ENCODE measurements at regions not wholly inside any gene's neighbourhood (a gene's known extent, or its start where the extent isn't known, plus 50 kb on each side); places are given as distances from the start of the nearest gene placed in this dataset.
A peak's percentile ranks its signal among the peaks of the same experiment; 100 is the strongest.

GRCh38 chr11:80886684-80887083 is 1445.9 kb upstream of the TENM4 start:
- ATAC-seq (no peak), DNase-seq (no peak)
- no peaks in the 10 kb centered on the region for H3K27me3 ChIP-seq (ENCODE audit: low read depth)
- TF ChIP-seq, protein P1, sequence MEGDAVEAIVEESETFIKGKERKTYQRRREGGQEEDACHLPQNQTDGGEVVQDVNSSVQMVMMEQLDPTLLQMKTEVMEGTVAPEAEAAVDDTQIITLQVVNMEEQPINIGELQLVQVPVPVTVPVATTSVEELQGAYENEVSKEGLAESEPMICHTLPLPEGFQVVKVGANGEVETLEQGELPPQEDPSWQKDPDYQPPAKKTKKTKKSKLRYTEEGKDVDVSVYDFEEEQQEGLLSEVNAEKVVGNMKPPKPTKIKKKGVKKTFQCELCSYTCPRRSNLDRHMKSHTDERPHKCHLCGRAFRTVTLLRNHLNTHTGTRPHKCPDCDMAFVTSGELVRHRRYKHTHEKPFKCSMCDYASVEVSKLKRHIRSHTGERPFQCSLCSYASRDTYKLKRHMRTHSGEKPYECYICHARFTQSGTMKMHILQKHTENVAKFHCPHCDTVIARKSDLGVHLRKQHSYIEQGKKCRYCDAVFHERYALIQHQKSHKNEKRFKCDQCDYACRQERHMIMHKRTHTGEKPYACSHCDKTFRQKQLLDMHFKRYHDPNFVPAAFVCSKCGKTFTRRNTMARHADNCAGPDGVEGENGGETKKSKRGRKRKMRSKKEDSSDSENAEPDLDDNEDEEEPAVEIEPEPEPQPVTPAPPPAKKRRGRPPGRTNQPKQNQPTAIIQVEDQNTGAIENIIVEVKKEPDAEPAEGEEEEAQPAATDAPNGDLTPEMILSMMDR (IDR thresholded peaks at IDR 0.05), result no peak
- intact Hi-C loops (cut with DNase I), result no loop called here
- H3K27ac ChIP-seq, result no peak overlapping the region
- no peak overlapping the region for H3K4me3 ChIP-seq
- H3K9me3 ChIP-seq, result no peaks in the 10 kb centered on the region
- H3K4me1 ChIP-seq, result no peaks in the 10 kb centered on the region
- H3K36me3 ChIP-seq, result no peaks in the 10 kb centered on the region

DNA sequence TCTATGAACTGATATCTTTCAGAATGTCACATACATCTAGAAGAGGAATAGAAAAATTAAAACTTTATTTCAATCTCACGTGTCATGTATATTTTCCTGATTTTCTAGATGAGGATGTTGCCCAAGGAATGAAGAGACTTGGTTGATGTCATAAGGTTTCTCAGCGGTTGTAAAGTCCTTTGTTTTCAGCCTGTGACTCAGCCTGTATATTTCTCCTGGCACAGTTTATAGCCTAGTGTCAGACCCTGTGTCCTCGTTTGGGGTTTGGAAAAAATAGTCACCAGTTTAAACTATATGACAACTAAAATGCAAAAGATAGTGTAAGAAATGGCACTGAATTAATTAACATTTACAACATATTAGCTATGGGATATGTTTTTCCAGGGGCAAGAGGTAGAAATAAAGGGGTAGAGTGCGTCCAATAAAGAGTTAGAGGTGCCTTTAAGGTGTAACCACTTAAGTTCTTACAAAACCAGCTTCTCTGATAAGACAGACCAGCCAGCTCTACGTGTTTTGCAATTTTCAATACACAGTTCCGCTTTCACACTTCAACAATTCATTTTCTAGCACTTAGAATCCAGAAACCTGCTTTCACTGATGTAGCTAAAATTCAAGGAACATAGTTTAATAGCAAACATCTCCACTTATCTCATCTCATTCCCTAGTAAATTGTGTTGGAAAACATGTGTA is 1432.6 kb upstream of the TENM4 start:
- H3K27ac ChIP-seq, result no peak overlapping the region
- H3K4me3 ChIP-seq, result no peak overlapping the region
- TF ChIP-seq, protein P1 (IDR thresholded peaks at IDR 0.05), result no peak
- DNase-seq, result no peak
- no peaks in the 10 kb centered on the region for H3K4me1 ChIP-seq
- intact Hi-C loops (cut with DNase I), result no loop called here
- H3K27me3 ChIP-seq (ENCODE audit: low read depth), result no peaks in the 10 kb centered on the region
- no peaks in the 10 kb centered on the region for H3K36me3 ChIP-seq
- peak; percentile 50 to 67 for ATAC-seq
- H3K9me3 ChIP-seq, result no peaks in the 10 kb centered on the region

- DNase-seq, result no peak
- H3K9me3 ChIP-seq, result no peaks in the 10 kb centered on the region
- no peak overlapping the region for H3K4me3 ChIP-seq
- ATAC-seq, result no peak
- TF ChIP-seq, protein P1 (IDR thresholded peaks at IDR 0.05), result no peak
- intact Hi-C loops (cut with DNase I), result no loop called here
- H3K27ac ChIP-seq, result no peak overlapping the region
- H3K36me3 ChIP-seq, result no peaks in the 10 kb centered on the region
- H3K27me3 ChIP-seq (ENCODE audit: low read depth), result no peaks in the 10 kb centered on the region
- no peaks in the 10 kb centered on the region for H3K4me1 ChIP-seq
Measured at GRCh38 chr11:80872116-80872728, 1431.4 kb upstream of the TENM4 start.

DNA sequence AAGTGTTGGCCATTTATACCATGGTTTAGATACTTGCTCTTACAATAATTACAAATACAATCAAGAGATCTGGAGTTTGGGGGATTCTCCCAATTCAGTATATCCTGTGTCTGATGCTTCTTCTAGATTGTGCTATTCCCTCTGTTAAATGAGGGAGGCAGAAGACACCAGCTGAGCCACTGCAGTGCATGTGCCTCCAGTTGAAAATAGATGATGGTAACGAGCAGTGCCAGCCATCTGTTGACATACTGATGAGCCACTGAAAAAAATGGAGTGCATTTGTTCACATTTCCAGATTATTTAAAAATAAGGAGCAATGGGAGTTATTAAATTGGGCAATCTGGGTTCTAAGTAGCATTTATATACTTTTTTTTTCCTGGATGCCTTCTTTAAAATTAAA is 1428.0 kb upstream of the TENM4 start:
- Histone ChIP-seq H3K27ac (no peak overlapping the region), H3K4me3 (no peak overlapping the region), H3K27me3 (ENCODE audit: low read depth) (no peaks in the 10 kb centered on the region), H3K9me3 (no peaks in the 10 kb centered on the region), H3K4me1 (no peaks in the 10 kb centered on the region), H3K36me3 (no peaks in the 10 kb centered on the region)
- no peak for ATAC-seq
- DNase-seq, result no peak
- TF ChIP-seq, protein P1 (IDR thresholded peaks at IDR 0.05), result no peak
- intact Hi-C loops (cut with DNase I), result no loop called here

GRCh38 chr11:80862011-80862410 is 1421.2 kb upstream of the TENM4 start:
- no peaks in the 10 kb centered on the region for H3K9me3 ChIP-seq
- no peaks in the 10 kb centered on the region for H3K27me3 ChIP-seq (ENCODE audit: low read depth)
- TF ChIP-seq, protein P1 (IDR thresholded peaks at IDR 0.05), result no peak
- H3K36me3 ChIP-seq, result no peaks in the 10 kb centered on the region
- DNase-seq (no peak), ATAC-seq (no peak)
- H3K27ac ChIP-seq, result no peak overlapping the region
- no peaks in the 10 kb centered on the region for H3K4me1 ChIP-seq
- no peak overlapping the region for H3K4me3 ChIP-seq
- intact Hi-C loops (cut with DNase I), result no loop called here

All from lower lobe of right lung (tissue), 2 donors.